Upper lobe of left lung (tissue), 4 donors: ENCODE measurements at regions not wholly inside any gene's neighbourhood (a gene's known extent, or its start where the extent isn't known, plus 50 kb on each side); places are given as distances from the start of the nearest gene placed in this dataset.

Source experiments
- CTCF ChIP-seq, 6 experiments: fragments of 450-650 bp in 4 of 6; fragments of 200-600 bp in 2 of 6; sonication (generic) in 2 of 6; IDR thresholded peaks; one replicate each; pipeline ENCODE4 v1.5.1; 2016 to 2019; ENCODE audit warnings: antibody characterized with exemption in 6 of 6
- POLR2AphosphoS5 ChIP-seq, 2 donors: sonication (generic); formaldehyde crosslinking; IDR thresholded peaks; one replicate each; pipeline ENCODE4 v1.5.1; 2017; ENCODE audit warnings: antibody characterized with exemption in 2 of 2

GRCh38 chr10:56146806-56147205, 214.3 kb downstream of the ZWINT start:
- no peak for TF ChIP-seq CTCF (IDR thresholded peaks at IDR 0.05)
- no peak for TF ChIP-seq POLR2AphosphoS5 (IDR thresholded peaks at IDR 0.05)
